Nephron progenitor cell (in vitro differentiated cells): ENCODE measurements at regions not wholly inside any gene's neighbourhood (a gene's known extent, or its start where the extent isn't known, plus 50 kb on each side); places are given as distances from the start of the nearest gene placed in this dataset.
A peak's percentile ranks its signal among the peaks of the same experiment; 100 is the strongest.

Experiments
- DNase-seq: peaks from one replicate; pipeline ENCODE4 v3.0.0; 2021
- H3K27ac Mint-ChIP-seq: 2 replicates; pipeline ENCODE4 v1.8.0; 2021; ENCODE audit warnings: mild to moderate bottlenecking, moderate library complexity, mixed read lengths
- H3K27me3 Mint-ChIP-seq: 2 replicates; pipeline ENCODE4 v1.8.0; 2021; ENCODE audit warnings: mild to moderate bottlenecking, low read depth, mixed read lengths; ENCODE audit not compliant: poor library complexity
- H3K36me3 Mint-ChIP-seq: 2 replicates; pipeline ENCODE4 v1.8.0; 2021; ENCODE audit warnings: low read depth, mixed read lengths
- H3K4me1 Mint-ChIP-seq: 2 replicates; pipeline ENCODE4 v1.8.0; 2021; ENCODE audit warnings: mixed read lengths
- H3K4me3 Mint-ChIP-seq: 2 replicates; pipeline ENCODE4 v1.8.0; 2021; ENCODE audit warnings: mild to moderate bottlenecking, moderate library complexity, mixed read lengths
- H3K9me3 Mint-ChIP-seq: 2 replicates; pipeline ENCODE4 v1.8.0; 2021; ENCODE audit warnings: mild to moderate bottlenecking, moderate library complexity, mixed read lengths
- CTCF ChIP-seq: fragments of 200-600 bp; sonication (generic); IDR thresholded peaks from 2 replicates; pipeline ENCODE4 v1.5.0; 2021; ENCODE audit warnings: antibody characterized with exemption

GRCh38 chr1:38454236-38454635, 405.3 kb downstream of the RRAGC start:
- H3K9me3 Mint-ChIP-seq: no peaks in the 10 kb centered on the region
- peaks cover 32% of the 10 kb centered on the region for H3K4me1 Mint-ChIP-seq
- H3K27ac Mint-ChIP-seq: no peak overlapping the region
- no peaks in the 10 kb centered on the region for H3K36me3 Mint-ChIP-seq
- peak; percentile 21 for DNase-seq
- H3K27me3 Mint-ChIP-seq: peaks cover 14% of the 10 kb centered on the region
- no peak for TF ChIP-seq CTCF
- no peak overlapping the region for H3K4me3 Mint-ChIP-seq

- H3K27ac Mint-ChIP-seq: no peak overlapping the region
These were observed 405.7 kb upstream of the POU3F1 start for GRCh38 chr1:38452246-38452645.

GRCh38 chr1:38451541-38451993, 405.0 kb upstream of the POU3F1 start:
- no peak for TF ChIP-seq CTCF
- DNase-seq: peak; percentile 23
- Mint-ChIP-seq H3K9me3 (no peaks in the 10 kb centered on the region), H3K27me3 (peaks cover 18% of the 10 kb centered on the region), H3K4me1 (peaks cover 32% of the 10 kb centered on the region), H3K4me3 (no peak overlapping the region), H3K27ac (no peak overlapping the region), H3K36me3 (no peaks in the 10 kb centered on the region)

More at GRCh38 chr1:38452246-38452645, 405.7 kb upstream of the POU3F1 start:
- no peak for TF ChIP-seq CTCF
- Mint-ChIP-seq H3K4me1 (peaks cover 32% of the 10 kb centered on the region), H3K4me3 (no peak overlapping the region), H3K9me3 (no peaks in the 10 kb centered on the region), H3K27me3 (peaks cover 18% of the 10 kb centered on the region), H3K36me3 (no peaks in the 10 kb centered on the region)
- DNase-seq: no peak

- H3K4me3 Mint-ChIP-seq: no peak overlapping the region
- no peak overlapping the region for H3K27ac Mint-ChIP-seq
- peaks cover 3% of the 10 kb centered on the region for H3K9me3 Mint-ChIP-seq
- no peaks in the 10 kb centered on the region for H3K36me3 Mint-ChIP-seq
- H3K27me3 Mint-ChIP-seq: peaks cover 7% of the 10 kb centered on the region
- H3K4me1 Mint-ChIP-seq: peaks cover 30% of the 10 kb centered on the region
- TF ChIP-seq CTCF: no peak
- DNase-seq: no peak
These were observed 402.3 kb upstream of the POU3F1 start for GRCh38 chr1:38448893-38449292.

- H3K9me3 Mint-ChIP-seq: peaks cover 11% of the 10 kb centered on the region
- H3K36me3 Mint-ChIP-seq: no peaks in the 10 kb centered on the region
- peaks cover 23% of the 10 kb centered on the region for H3K4me1 Mint-ChIP-seq
- no peak overlapping the region for H3K4me3 Mint-ChIP-seq
- H3K27ac Mint-ChIP-seq: no peak overlapping the region
- H3K27me3 Mint-ChIP-seq: peaks cover 3% of the 10 kb centered on the region
- no peak for DNase-seq
- TF ChIP-seq CTCF: no peak
These were observed 400.3 kb upstream of the POU3F1 start for GRCh38 chr1:38446936-38447335.

- peaks cover 31% of the 10 kb centered on the region for H3K9me3 Mint-ChIP-seq
- H3K27me3 Mint-ChIP-seq: peaks cover 3% of the 10 kb centered on the region
- H3K27ac Mint-ChIP-seq: no peak overlapping the region
- H3K4me1 Mint-ChIP-seq: peaks cover 10% of the 10 kb centered on the region
- peak; percentile 16 for DNase-seq
- H3K36me3 Mint-ChIP-seq: no peaks in the 10 kb centered on the region
- H3K4me3 Mint-ChIP-seq: no peak overlapping the region
- TF ChIP-seq CTCF: no peak
These were observed 398.3 kb upstream of the POU3F1 start for GRCh38 chr1:38444770-38445442.
